PFSK-1 (cell line): ENCODE measurements at regions not wholly inside any gene's neighbourhood (a gene's known extent, or its start where the extent isn't known, plus 50 kb on each side); places are given as distances from the start of the nearest gene placed in this dataset.

Experiments used
- FOXP2 ChIP-seq: optimal IDR thresholded peaks from 2 replicates; pipeline ENCODE3; 2011; ENCODE audit warnings: borderline replicate concordance, control low read depth, inconsistent platforms; ENCODE audit not compliant: insufficient read depth; ENCODE audit errors: extremely low read length, extremely low read depth
- POLR2AphosphoS5 ChIP-seq: IDR thresholded peaks from 2 replicates; pipeline ENCODE4 v1.6.1; 2012; ENCODE audit warnings: low read depth, mild to moderate bottlenecking, control low read depth, low read length, moderate library complexity
- REST ChIP-seq, 2 experiments: IDR thresholded peaks; 2 replicates each; pipeline versions ENCODE4 v1.6.1 to v1.8.0; 2011 to 2012; ENCODE audit warnings: low read depth in 2 of 2, low read length in 2 of 2, control low read depth in 1 of 2, inconsistent platforms in 1 of 2, mild to moderate bottlenecking in 1 of 2, moderate library complexity in 1 of 2; ENCODE audit not compliant: insufficient read depth in 1 of 2
- SIN3A ChIP-seq: IDR thresholded peaks from 2 replicates; pipeline ENCODE4 v1.6.1; 2012; ENCODE audit warnings: mild to moderate bottlenecking, low read length, moderate library complexity, borderline replicate concordance; ENCODE audit not compliant: insufficient read depth
- TAF1 ChIP-seq: IDR thresholded peaks from 2 replicates; pipeline ENCODE4 v1.6.1; 2012; ENCODE audit warnings: low read length, control low read depth, borderline replicate concordance; ENCODE audit not compliant: insufficient read depth

- TF ChIP-seq FOXP2, result no peak
- TF ChIP-seq SIN3A, result no peak
- no peak for TF ChIP-seq TAF1
- TF ChIP-seq POLR2AphosphoS5, result no peak
- no peak for TF ChIP-seq REST (IDR thresholded peaks at IDR 0.05; ENCODE audit: insufficient read depth in 1 of 2, low read depth in 2 of 2, low read length in 2 of 2)
Observed at GRCh38 chr5:13480834-13481233, 463.7 kb downstream of the DNAH5 start.

- TF ChIP-seq FOXP2 (no peak), SIN3A (no peak), REST (IDR thresholded peaks at IDR 0.05; ENCODE audit: insufficient read depth in 1 of 2, low read depth in 2 of 2, low read length in 2 of 2) (no peak), POLR2AphosphoS5 (no peak), TAF1 (no peak)
Observed at GRCh38 chr5:13478831-13479465, 465.5 kb downstream of the DNAH5 start.

GRCh38 chr5:13477118-13477737, 467.3 kb downstream of the DNAH5 start:
- TF ChIP-seq SIN3A, result no peak
- no peak for TF ChIP-seq FOXP2
- TF ChIP-seq REST (IDR thresholded peaks at IDR 0.05; ENCODE audit: insufficient read depth in 1 of 2, low read depth in 2 of 2, low read length in 2 of 2), result no peak
- no peak for TF ChIP-seq POLR2AphosphoS5
- TF ChIP-seq TAF1, result no peak

GRCh38 chr5:13472842-13473241, 471.6 kb downstream of the DNAH5 start:
- no peak for TF ChIP-seq SIN3A
- no peak for TF ChIP-seq TAF1
- TF ChIP-seq REST (IDR thresholded peaks at IDR 0.05; ENCODE audit: insufficient read depth in 1 of 2, low read depth in 2 of 2, low read length in 2 of 2), result no peak
- TF ChIP-seq FOXP2, result no peak
- no peak for TF ChIP-seq POLR2AphosphoS5
